Neural cell (in vitro differentiated cells): ENCODE measurements at regions not wholly inside any gene's neighbourhood (a gene's known extent, or its start where the extent isn't known, plus 50 kb on each side); places are given as distances from the start of the nearest gene placed in this dataset.

ENCODE experiments used
- H2AFZ ChIP-seq: fragments of 200-600, 300-800 bp; sonication (generic), shearing (Covaris generic); 2 replicates; pipeline ENCODE4 v1.6.0; 2014; ENCODE audit warnings: low read depth, mild to moderate bottlenecking, antibody characterized with exemption, low read length, moderate library complexity
- H3F3A ChIP-seq: fragments of 200-600 bp; shearing (Covaris generic); 2 replicates; pipeline ENCODE4 v1.6.1; 2016; ENCODE audit warnings: mild to moderate bottlenecking, moderate library complexity, mixed read lengths, antibody characterized with exemption, low read length; ENCODE audit not compliant: insufficient read depth, poor library complexity, severe bottlenecking
- H3K27ac ChIP-seq: fragments of 200-600, 300-800 bp; sonication (generic), shearing (Covaris generic); 2 replicates; pipeline ENCODE4 v1.5.1; 2014; ENCODE audit warnings: mild to moderate bottlenecking, low read length, moderate library complexity
- H3K27me3 ChIP-seq: fragments of 300-800, 200-600 bp; sonication (generic), shearing (Covaris generic); 2 replicates; pipeline ENCODE4 v1.6.0; 2014; ENCODE audit warnings: mild to moderate bottlenecking, low read depth, low read length, moderate library complexity; ENCODE audit not compliant: insufficient read depth
- H3K36me3 ChIP-seq: fragments of 300-800, 200-600 bp; sonication (generic), shearing (Covaris generic); 2 replicates; pipeline ENCODE4 v1.5.1; 2014; ENCODE audit warnings: mild to moderate bottlenecking, antibody characterized with exemption, low read length, moderate library complexity; ENCODE audit not compliant: insufficient read depth
- H3K4me2 ChIP-seq: fragments of 300-800, 200-600 bp; sonication (generic), shearing (Covaris generic); 2 replicates; pipeline ENCODE4 v1.6.0; 2014; ENCODE audit warnings: mild to moderate bottlenecking, low read length
- H3K4me3 ChIP-seq: fragments of 300-800, 200-600 bp; sonication (generic), shearing (Covaris generic); 2 replicates; pipeline ENCODE4 v1.5.1; 2014; ENCODE audit warnings: mild to moderate bottlenecking, low read length, moderate library complexity
- H3K79me2 ChIP-seq: fragments of 200-600 bp; shearing (Covaris generic); replicated peaks from 2 replicates; pipeline ENCODE4 v1.6.0; 2014; ENCODE audit warnings: mild to moderate bottlenecking, low read length, moderate library complexity; ENCODE audit not compliant: insufficient read depth
- H3K9ac ChIP-seq: fragments of 300-800, 200-600 bp; sonication (generic), shearing (Covaris generic); 2 replicates; pipeline ENCODE4 v1.6.1; 2016; ENCODE audit warnings: mild to moderate bottlenecking, low read length, mixed read lengths
- H3K9me2 ChIP-seq: fragments of 200-600 bp; shearing (Covaris generic); 2 replicates; pipeline ENCODE4 v1.6.1; 2016; ENCODE audit warnings: mild to moderate bottlenecking, low read length, mixed read lengths; ENCODE audit not compliant: insufficient read depth
- H3K9me3 ChIP-seq: fragments of 200-600, 300-800 bp; sonication (generic), shearing (Covaris generic); 2 replicates; pipeline ENCODE4 v1.6.1; 2016; ENCODE audit warnings: mild to moderate bottlenecking, mixed run types, low read length, moderate library complexity, mixed read lengths
- H4K20me1 ChIP-seq: fragments of 200-600 bp; shearing (Covaris generic); 2 replicates; pipeline ENCODE4 v1.6.1; 2016; ENCODE audit warnings: mild to moderate bottlenecking, mixed run types; ENCODE audit not compliant: insufficient read depth
- CTCF ChIP-seq: fragments of 450-650 bp; IDR thresholded peaks from 2 replicates; pipeline ENCODE4 v1.5.1; 2014; ENCODE audit warnings: antibody characterized with exemption, mild to moderate bottlenecking, moderate library complexity; ENCODE audit not compliant: poor library complexity, severe bottlenecking
- EP300 ChIP-seq: fragments of 450-650 bp; conservative IDR thresholded peaks from 2 replicates; pipeline ENCODE4 v1.6.1; 2014; ENCODE audit warnings: antibody characterized with exemption, mild to moderate bottlenecking, moderate library complexity; ENCODE audit not compliant: poor library complexity, severe bottlenecking
- EZH2 ChIP-seq: fragments of 200-600, 300-800 bp; shearing (Covaris generic), sonication (generic); IDR thresholded peaks from 2 replicates; pipeline ENCODE4 v1.6.1; 2014; ENCODE audit warnings: antibody characterized with exemption, low read length, borderline replicate concordance, mild to moderate bottlenecking; ENCODE audit not compliant: insufficient read depth, poor library complexity, severe bottlenecking
- MXI1 ChIP-seq: fragments of 450-650 bp; conservative IDR thresholded peaks from 2 replicates; pipeline ENCODE4 v1.6.1; 2014; ENCODE audit warnings: antibody characterized with exemption, mild to moderate bottlenecking; ENCODE audit not compliant: poor library complexity, severe bottlenecking
- POLR2AphosphoS5 ChIP-seq: IDR thresholded peaks from 2 replicates; pipeline ENCODE4 v1.6.1; 2012
- RAD21 ChIP-seq: fragments of 450-650 bp; conservative IDR thresholded peaks from 2 replicates; pipeline ENCODE4 v1.6.1; 2014; ENCODE audit warnings: antibody characterized with exemption, mild to moderate bottlenecking, moderate library complexity
- REST ChIP-seq: IDR thresholded peaks from 2 replicates; pipeline ENCODE4 v1.6.1; 2012; ENCODE audit warnings: borderline replicate concordance
- SMC3 ChIP-seq: fragments of 450-650 bp; conservative IDR thresholded peaks from 2 replicates; pipeline ENCODE4 v1.6.1; 2014; ENCODE audit warnings: antibody characterized with exemption, mild to moderate bottlenecking, moderate library complexity; ENCODE audit not compliant: poor library complexity
- TAF1 ChIP-seq: IDR thresholded peaks from 2 replicates; pipeline ENCODE4 v1.6.1; 2012; ENCODE audit warnings: low read depth

DNA sequence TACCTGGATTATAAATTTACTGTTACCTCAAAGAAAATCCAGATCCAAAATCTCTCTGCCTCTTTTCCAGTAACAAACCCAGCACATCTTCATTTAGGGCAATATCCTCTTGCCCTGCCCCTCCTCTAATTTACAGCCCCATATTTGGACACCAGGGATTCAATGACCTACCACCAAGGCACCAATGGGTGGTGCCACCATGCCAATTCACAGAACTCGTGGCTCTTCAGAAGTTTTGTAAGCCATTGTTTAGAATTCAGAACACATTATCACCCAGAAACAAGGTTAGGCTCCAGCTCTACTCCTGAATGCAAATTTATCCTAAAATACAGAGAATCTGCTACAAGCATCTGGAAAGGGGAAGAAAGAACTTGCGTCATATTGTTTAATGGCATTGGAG lies 67.8 kb upstream of the SASH1 start:
- H3K9ac ChIP-seq: no peak overlapping the region
- no peak overlapping the region for H2AFZ ChIP-seq
- no peaks in the 10 kb centered on the region for H3K79me2 ChIP-seq
- H4K20me1 ChIP-seq: no peaks in the 10 kb centered on the region
- H3F3A ChIP-seq: no peaks in the 10 kb centered on the region
- no peaks in the 10 kb centered on the region for H3K36me3 ChIP-seq
- H3K4me3 ChIP-seq: no peak overlapping the region
- no peaks in the 10 kb centered on the region for H3K27me3 ChIP-seq
- TF ChIP-seq REST (no peak), EP300 (no peak), MXI1 (no peak), POLR2AphosphoS5 (no peak), RAD21 (no peak), SMC3 (no peak), CTCF (no peak), EZH2 (no peak), TAF1 (no peak)
- no peaks in the 10 kb centered on the region for H3K9me2 ChIP-seq
- no peaks in the 10 kb centered on the region for H3K9me3 ChIP-seq
- no peak overlapping the region for H3K4me2 ChIP-seq
- no peak overlapping the region for H3K27ac ChIP-seq

DNA sequence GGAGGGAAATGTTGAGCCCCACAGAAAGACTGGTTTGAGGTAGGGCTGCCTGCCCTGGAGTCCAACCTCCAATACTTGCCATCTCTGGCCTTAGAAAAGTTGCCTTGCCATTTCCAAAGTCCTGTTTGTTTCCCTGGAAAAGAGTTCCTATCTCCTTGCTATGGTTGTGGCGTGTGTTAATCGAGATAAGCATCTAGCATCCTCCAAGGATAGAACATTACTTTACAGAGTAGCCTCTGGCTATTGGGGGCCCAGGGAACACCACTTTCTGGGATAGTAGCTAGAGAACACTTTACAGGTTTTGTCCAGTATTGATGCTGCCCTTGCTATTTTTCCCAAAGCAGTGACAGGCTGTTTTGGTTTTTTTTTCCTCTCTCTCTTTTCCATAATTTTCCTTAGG lies 57.4 kb upstream of the SASH1 start:
- TF ChIP-seq SMC3: no peak
- TF ChIP-seq MXI1: no peak
- TF ChIP-seq RAD21: no peak
- no peak for TF ChIP-seq EZH2
- TF ChIP-seq TAF1: no peak
- no peak for TF ChIP-seq EP300
- TF ChIP-seq REST: no peak
- TF ChIP-seq POLR2AphosphoS5: no peak
- TF ChIP-seq CTCF: no peak
- Histone ChIP-seq H3F3A (no peaks in the 10 kb centered on the region), H4K20me1 (no peaks in the 10 kb centered on the region), H3K9me3 (peaks cover under 1% of the 10 kb centered on the region), H3K36me3 (no peaks in the 10 kb centered on the region), H3K27me3 (no peaks in the 10 kb centered on the region), H3K4me3 (no peak overlapping the region), H3K9me2 (no peaks in the 10 kb centered on the region), H3K9ac (no peak overlapping the region), H2AFZ (no peak overlapping the region), H3K79me2 (no peaks in the 10 kb centered on the region), H3K4me2 (no peak overlapping the region), H3K27ac (no peak overlapping the region)
